HG02938 (cell line): ENCODE measurements at regions not wholly inside any gene's neighbourhood (a gene's known extent, or its start where the extent isn't known, plus 50 kb on each side); places are given as distances from the start of the nearest gene placed in this dataset.

Experiments used
- ATAC-seq: cut with Tn5 transposase; IDR thresholded peaks from one replicate; pipeline ENCODE4 v1.9.1; 2021; ENCODE audit warnings: mild to moderate bottlenecking, moderate library complexity; ENCODE audit not compliant: unreplicated experiment

DNA sequence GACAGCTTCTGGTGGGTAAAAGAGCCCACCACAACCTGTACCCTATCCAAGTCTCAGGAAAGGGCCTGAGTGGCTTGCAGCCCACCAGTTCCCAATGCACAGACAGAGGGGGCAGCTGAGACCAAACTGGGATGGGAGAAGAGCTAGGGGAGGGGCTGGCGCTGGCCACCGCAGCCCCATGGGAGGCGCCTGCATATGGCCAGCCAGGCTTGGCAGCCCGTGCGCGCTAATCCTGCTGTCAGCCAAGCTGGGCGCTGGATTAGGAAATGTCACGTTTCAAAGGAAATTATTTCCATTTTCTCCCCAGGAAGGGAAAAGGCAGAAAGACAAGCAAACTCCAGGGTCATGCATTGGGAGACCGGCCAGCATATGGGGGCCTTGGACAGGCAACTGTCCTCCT, 236.8 kb downstream of the BUD13 start:
- ATAC-seq: no peak

DNA sequence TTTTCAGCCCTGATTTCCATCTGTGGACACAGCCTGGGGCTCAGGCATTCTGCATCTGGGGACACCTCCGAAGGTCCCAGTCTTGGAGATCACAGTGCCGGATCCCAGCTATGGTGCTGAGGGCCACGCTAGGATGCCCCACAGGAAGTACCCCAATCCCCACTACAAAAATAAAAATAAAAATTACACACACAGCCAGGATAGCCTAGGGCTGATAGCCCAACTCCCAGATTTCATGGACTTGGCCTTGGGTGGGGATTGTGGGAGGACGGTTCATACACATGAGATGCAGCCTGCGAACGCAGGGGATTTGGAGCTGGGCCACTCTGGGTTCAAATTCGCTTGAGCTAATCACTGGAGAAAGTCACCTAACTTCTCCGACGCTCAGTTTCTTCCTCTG, 237.7 kb downstream of the BUD13 start:
- no peak for ATAC-seq

DNA sequence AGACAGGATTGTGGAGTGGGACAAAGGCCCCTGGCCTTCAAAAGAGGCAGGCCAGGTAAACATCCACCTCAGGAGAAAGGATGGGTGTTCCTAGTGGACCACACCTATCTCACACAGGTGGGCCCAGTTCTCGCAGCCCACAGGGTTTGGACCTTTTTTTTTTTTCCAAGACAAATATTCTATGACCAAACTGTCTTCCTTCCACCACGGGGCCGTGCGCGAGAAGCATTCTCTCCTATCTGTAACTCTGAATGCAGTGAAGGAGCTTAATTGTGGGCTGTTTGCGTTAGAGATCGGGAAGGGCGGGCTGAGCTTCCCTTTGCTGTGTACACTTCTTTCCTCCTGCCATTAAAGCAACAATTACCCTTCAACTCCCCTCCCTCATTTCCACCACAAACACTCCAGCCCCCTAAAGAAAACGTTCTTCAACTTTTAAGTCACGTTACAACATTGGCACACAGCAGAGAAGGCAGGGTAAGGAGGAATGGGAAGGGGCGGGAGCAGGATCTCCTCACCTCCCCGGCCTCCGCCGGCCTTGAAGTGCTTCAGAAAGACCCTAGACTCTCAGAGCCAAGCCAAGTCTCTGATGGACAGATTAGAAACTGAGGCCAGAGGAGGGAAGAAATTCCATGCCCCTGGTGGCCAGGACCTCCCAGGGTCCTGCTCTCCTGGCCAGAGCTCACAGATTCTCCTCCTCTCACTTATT, 238.4 kb downstream of the BUD13 start:
- ATAC-seq: no peak

GRCh38 chr11:116533186-116533825, 239.5 kb downstream of the BUD13 start:
- no peak for ATAC-seq

DNA sequence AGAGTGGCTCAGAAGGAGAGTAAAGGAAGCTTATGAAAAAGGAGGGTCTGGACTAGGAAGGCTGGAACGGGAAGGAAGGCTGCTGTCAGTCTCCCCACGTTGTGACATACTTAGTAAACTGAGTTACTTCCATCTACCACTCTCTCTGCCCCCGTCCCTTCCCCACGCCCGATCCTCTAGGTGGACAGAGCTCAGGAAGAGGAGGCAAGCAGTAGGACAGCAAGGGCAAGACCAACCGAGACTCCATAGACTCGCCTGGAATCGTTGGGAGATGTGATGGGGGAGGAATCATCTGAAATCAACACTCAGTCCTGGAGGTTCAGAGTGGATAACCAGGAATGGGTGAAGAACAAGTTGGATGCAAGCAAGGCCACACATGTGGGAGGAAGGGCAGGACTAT, 240.7 kb downstream of the BUD13 start:
- no peak for ATAC-seq

DNA sequence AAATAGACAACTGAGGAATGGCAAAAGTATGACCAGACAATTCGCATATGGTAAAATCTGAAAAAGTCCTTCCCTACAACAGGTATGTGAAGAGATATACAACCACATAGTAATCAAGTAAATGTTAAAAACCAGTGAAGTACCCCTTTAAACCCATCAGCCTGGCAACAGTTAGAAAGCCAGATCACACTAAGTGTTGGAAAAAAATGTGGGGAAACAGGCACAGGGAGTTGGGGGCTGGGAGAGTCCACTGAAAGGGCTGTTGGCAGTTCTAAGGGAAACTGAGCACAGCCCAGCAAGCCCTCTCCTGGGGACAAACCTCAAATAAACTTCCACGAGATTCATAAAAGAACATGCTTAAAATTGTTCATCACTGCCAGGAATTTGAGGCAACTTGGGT, 242.1 kb downstream of the BUD13 start:
- no peak for ATAC-seq

- no peak for ATAC-seq
These were observed 243.5 kb downstream of the BUD13 start for GRCh38 chr11:116529271-116529670.

DNA sequence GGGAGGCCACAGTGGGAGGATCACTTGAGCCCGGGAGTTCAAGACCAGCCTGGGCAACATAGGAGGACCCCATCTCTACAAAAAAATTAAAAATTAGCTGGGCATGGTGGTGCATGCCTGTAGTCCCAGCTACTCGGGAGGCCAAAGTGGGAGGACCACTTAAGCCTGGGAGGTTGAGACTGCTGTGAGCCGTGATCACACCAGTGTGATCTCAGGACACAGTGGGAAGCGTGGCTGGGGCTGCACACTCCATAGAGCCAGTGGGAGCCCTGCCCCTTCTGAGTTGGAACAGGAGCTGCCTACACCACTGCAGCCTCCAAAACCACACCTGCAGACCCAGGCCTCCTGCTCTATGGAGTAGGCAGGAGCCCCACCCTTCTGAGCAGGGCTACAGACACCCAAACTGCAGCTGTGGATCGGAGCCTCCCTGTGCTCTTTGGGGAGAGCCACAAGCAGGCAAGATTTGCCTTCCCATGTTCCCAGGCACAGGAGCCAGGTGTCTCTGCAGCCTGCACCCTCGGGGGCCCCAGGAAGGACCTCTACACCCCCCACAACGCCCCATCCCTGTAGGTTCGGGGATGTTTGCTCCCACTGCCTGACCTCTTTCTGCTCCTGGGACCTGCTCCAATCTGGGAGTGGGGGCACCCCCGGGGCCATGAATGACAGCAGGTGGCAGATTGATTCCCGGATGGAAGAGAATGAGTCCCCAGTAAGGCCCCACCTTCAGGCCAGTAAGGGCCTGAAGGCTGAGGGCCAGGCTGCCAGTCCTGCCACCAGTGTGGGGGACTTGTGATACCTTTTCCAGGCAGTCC, 245.4 kb downstream of the BUD13 start:
- no peak for ATAC-seq

DNA sequence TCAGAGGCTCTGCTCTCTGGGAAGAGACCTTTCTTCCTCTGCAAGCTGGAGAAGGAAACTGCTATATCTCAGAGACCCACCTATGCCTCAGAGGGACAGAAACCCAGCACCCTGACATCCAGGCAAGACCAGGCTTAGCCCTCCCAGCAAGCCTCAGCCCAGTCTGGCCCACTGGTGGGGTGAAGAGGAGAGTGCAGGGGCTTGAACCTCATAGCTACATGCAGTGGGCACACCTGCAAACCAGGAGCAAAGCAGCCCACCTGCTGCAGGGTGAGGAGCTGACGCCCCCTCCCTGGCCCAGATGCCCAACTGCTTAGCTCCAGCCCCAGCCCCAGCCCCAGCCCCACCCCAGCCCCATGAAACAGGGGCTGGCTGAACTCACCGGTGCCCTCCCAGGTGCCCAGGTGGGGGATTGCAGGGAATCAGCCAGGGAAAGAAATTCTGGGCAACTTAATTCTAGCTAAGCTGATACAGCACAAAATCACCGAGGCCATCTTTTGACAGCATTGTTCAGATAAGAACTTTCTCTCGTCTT, 246.8 kb downstream of the BUD13 start:
- ATAC-seq: no peak

- no peak for ATAC-seq
These were observed 253.3 kb downstream of the BUD13 start for GRCh38 chr11:116519499-116519898.

DNA sequence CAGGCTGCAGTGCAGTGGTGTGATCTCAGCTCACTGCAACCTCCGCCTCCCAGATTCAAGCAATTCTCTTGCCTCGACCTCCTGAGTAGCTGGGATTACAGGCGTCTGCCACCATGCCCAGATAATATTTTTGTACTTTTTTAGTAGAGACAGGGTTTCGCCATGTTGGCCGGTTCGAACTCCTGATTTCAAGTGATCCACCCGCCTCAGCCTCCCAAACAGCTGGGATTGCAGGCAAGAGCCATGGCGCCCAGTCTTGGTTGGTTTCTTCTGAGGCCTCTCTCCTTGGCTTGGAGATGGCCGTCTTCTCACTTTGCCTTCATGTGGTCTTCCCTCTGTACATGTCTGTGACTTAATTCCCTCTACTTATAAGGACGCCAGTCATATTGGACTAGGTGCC, 254.6 kb downstream of the BUD13 start:
- ATAC-seq: no peak

GRCh38 chr11:116517584-116517983, 255.2 kb downstream of the BUD13 start:
- ATAC-seq: no peak

GRCh38 chr11:116517077-116517476, 255.7 kb downstream of the BUD13 start:
- ATAC-seq: no peak

DNA sequence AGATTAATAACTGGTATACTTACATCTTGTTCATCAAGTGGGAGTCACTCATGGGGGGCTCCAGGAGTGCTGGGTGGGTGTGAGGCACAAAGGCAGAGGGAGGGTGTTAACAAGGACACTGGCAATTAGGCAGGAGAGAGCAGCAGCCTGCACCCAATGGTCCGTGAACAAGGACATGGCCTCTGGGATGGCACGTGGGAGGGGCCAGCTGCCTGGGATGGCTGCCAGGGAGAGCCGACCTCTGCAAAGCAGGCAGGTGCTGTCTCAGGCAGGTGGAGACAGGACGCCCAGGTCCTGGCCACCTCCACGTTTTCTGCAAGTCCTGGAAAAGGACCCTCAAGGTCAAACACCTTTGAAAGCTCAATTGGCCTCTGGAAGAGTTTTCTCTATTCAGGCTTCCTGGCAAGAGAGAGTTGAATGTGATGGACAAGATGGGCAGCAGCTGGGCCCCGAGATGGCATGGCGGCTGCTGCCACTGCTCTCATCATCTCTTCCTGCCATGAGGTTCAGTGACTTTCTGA, 257.1 kb downstream of the BUD13 start:
- ATAC-seq: no peak

- ATAC-seq: no peak
These were observed 258.9 kb downstream of the BUD13 start for GRCh38 chr11:116513894-116514293.

DNA sequence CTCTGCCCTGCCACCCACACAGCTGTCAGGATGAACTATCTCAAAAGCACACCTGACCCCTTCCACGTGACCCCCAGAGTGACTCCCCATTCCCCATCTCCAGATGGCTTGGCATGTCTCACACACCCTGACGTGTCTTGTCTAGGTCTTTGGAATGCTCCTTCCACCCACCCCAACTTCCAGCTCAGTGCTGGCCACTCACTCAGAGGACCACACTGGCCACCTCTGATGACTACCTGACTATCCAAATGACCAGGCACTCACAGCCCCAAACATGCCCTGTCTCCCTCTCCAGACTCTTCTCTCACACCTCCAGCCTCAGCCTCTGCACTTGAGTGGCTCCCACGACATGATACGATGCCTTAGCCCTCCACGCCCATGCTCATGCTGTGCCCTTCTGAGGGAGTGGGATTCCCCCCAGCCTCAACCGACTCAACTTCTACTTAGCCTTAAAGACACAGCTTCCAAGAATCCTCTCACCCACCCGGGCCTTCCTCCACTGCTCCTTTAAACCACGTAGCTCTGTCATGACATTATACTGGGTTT, 259.4 kb downstream of the BUD13 start:
- ATAC-seq: no peak

GRCh38 chr11:116512841-116513240, 259.9 kb downstream of the BUD13 start:
- no peak for ATAC-seq

- ATAC-seq: no peak
These were observed 261.1 kb downstream of the BUD13 start for GRCh38 chr11:116511684-116512083.

DNA sequence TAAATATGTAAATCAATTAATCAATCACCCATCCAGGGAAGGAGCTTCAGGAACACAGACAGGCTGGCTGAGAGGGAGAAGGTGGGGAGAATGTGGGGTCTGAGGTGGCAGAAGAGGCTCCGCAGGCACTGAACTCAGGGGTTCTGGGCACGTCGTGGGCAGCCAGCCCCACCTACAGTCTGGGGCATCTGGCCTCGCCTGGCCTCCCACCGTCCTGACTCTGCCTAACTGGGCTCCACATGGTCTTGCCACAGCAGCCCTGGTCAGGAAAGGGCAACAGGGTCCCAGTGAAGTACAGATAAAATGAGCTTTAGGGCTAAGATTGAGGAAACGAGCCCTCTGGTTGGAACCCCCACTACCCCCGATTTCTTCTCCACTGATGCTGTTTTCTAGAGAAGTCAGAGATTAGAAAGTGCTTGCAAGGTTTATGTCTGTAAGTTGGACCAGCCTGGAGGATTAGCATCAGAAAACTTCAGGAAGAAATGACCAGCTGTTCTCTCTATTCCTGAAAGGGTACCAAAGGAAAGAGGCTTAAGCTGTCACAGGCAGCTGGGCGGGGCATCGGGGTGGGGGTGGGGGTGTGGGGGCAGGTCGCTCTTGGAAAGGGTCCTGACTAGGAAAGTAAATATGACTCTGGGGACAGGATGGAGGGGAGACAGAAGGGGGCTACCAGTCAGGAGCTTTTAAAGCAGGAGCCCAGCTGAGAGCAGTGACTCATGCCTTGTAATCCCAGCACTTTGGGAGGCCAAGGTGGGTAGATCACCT, 261.7 kb downstream of the BUD13 start:
- ATAC-seq: no peak

- ATAC-seq: no peak
These were observed 262.6 kb downstream of the BUD13 start for GRCh38 chr11:116510166-116510565.
